GM19452 (cell line): ENCODE measurements at regions not wholly inside any gene's neighbourhood (a gene's known extent, or its start where the extent isn't known, plus 50 kb on each side); places are given as distances from the start of the nearest gene placed in this dataset.

Source experiments
- ATAC-seq: cut with Tn5 transposase; IDR thresholded peaks from one replicate; pipeline ENCODE4 v1.9.1; 2021; ENCODE audit not compliant: unreplicated experiment

DNA sequence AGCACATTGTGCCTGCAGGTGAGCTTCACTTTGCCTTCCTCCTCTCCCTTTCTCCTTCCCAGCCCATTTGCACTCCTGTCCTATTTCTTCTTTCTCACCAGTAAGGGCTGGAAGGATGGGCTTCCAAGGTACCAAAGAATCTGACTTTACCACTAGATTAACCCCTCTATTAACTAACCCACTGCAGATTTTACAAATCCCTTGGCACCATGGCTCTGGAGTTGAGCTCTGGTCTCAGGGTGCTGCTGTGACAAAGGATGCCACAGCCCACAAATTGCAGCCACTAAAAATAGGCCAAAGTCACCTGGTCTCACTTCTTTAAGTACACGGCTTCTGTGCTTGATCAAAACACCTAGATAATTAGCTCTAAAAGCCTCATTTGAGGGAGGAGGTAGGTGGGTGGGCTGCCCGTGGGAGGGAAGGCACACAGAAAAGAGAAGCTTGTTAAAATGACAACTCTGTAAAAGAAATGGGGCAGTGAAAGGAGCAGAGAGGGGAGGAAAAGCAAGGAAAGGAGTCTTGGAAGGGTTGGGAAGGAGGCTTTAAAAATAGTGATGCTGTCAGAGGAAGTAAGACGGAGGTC is 327.4 kb downstream of the DRD1 start:
- ATAC-seq, result no peak

DNA sequence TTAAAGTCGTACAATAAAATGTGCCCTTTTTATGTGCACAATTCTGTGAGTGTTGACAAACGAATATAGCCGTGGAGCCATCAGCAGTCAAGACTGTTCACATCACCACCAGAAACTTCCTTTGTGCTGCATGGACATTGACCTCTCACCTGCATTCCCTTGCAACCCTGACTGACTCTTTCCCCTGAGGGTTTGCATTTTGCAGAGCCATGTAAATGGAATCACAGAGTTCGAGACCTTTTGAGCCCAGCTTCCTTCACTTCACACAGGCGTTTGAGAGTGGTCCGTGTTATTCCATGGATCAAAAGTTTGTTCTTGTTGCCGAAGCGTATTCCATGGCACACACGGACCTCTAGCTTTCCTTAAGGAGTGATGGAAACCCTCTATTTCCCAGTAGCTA is 328.2 kb downstream of the DRD1 start:
- ATAC-seq, result no peak

DNA sequence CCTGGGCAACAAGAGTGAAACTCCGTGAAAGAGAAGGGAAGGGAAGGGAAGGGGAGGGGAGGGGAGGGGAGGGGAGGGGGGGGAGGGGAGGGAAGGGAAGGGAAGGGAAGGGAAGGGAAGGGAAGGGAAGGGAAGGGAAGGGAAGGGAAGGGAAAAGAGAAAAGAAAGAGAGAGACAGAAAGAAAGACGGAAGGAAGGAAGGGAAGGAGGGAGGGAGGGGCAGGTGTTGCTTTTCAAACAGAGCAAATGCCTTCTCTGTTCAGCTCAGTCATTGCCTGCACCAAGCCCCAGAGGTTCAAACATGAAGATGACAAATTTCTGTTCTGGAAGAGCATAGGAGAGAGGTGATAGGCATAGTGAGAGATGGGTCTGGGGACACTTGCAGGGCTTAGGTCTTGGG is 330.0 kb downstream of the DRD1 start:
- no peak for ATAC-seq

DNA sequence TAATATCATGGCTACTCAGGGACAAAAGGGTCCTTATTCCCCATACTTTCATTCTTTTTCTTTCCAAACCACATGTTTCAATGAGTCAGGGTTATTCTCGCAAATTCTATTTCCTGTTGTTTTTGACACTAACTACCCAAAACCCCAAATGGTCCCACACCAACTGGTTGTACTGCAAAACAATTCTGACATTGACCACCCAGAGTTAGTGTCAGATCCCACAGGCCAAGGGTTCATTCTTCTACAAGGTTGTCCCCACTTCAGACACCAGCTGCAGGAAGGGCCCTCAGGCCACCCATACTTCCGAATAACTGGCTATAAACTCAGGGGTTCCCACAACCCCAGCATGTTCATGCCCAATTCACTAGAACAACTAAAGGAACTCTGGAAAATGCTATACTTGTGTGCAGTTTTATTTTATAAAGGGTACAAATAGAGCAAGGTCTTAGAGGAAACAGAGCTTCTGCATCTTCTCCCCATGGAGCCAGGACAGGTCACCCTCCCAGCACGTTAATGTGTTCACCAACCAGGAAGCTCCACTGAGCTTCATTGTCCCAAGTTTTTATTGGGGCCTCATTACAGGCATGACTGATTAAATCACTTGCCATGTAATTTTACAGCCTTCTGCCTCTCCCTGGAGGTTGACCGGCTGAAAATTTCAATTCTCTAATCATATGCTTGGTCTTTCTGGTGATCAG is 334.8 kb downstream of the DRD1 start:
- ATAC-seq, result no peak

DNA sequence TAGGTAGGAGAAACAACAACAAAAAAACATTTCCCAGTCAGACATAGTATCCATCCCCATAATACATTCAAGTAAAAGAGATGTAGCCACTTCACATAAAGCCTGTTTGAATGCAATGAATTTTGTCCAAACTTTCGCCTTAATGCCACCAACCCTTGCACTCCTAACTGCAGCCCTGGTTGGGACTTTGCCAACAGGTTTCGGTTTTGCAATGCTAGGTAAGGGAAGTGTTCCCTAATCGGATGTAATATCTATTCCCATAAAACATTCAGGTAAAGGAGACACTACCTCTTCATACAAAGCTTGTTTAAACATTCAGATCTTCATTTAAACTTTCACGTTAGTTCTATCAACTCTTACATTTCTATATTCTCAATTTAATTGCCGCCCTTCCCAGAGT is 336.1 kb downstream of the DRD1 start:
- ATAC-seq, result no peak

DNA sequence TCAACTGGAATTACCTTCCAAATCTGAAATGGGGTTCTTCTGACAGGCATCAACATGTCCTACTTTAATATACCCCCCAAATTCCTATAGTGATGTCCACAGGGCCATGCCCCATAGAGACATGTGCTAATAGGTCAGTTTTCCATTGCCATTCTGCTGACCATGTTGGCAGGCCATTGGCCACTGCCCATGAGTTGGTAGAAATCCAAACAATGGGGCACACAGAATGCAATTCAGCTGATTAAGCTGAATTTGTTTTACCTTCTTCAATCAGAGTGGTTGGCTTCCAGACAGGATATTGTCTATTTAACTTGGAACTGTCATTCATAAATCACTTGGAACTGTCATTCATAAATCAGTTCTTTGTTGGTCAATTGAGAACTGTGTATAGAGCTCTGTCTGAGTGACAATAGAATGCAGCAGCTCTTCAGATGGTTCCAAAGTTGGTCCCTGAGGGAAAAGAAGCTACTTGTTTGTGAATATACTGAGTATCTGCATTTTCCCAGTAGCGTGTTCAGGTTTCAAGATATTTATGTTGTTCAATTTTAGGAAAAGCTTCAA is 336.9 kb downstream of the DRD1 start:
- no peak for ATAC-seq

DNA sequence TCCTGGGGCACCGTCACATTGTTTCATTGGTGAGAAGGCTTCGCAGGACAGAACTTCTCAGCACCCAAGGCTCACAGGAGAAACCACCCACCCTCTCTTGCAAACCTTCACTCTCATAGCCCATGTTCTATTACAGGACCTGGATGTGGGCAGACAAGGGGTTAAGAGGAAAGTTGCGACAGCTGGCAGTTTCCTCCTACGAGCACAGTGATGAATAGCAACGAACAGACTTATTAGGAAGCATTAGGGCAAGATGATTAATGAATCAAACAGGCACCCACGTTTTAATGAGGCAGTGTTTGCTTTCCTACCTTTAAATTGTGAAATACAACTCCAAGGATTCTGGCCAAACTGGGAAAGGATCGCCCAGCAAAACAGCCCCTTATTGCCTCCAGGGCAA is 339.3 kb downstream of the DRD1 start:
- no peak for ATAC-seq

DNA sequence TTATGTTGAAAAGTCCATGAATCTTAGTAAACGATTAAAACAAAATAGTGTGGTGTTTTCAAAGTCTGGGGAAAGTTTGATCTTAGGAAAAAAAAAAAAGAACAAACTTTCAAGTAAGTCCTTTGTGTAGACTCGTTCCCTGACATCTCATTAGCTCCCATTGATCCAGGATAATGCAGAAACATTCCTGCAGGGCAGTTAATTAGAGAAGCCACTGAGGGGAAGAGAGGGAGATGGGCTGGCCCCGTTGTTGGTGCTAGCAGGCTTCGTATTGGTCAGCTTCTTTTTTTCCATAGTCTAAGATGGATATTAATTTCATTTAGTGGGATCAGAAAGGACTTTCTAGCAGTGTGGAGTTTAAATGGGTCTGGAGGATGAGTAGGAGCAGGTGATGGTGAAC is 340.2 kb downstream of the DRD1 start:
- no peak for ATAC-seq

DNA sequence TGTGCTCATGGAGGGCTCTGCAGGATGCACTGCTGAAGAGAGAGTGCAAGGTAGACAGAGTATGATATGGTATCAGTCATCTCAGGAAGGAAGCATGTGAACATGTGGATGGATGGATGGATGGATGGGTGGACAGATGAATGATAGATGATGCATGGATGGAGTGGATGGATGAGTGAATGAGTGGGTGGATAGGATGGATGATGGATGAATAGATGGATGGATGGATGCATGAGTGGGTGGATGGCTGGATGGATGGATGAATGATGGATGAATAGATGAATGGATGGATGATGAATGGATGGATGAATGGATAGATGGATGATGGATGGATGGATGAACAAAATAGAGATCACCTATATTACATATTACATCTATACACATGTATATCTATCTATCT is 341.3 kb downstream of the DRD1 start:
- ATAC-seq, result no peak

DNA sequence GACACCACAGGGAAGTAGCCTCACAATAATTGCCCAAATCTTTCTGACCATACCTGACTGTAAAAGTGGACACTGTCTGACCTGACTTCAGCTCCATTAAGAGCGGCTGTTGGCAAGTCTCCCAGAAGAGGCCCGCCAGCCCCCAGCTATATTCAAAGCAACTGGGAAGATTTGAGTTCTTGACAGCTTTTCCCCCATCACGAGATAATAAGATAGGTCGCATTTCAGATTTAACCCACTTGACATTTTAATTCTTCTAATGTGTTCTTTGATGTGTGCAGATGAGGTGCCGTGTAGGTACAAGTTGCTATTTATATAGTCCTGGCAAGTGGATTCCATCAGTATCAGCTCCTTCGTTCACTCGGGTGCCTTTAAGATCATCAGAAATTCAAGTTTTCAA is 345.7 kb downstream of the DRD1 start:
- ATAC-seq, result no peak

DNA sequence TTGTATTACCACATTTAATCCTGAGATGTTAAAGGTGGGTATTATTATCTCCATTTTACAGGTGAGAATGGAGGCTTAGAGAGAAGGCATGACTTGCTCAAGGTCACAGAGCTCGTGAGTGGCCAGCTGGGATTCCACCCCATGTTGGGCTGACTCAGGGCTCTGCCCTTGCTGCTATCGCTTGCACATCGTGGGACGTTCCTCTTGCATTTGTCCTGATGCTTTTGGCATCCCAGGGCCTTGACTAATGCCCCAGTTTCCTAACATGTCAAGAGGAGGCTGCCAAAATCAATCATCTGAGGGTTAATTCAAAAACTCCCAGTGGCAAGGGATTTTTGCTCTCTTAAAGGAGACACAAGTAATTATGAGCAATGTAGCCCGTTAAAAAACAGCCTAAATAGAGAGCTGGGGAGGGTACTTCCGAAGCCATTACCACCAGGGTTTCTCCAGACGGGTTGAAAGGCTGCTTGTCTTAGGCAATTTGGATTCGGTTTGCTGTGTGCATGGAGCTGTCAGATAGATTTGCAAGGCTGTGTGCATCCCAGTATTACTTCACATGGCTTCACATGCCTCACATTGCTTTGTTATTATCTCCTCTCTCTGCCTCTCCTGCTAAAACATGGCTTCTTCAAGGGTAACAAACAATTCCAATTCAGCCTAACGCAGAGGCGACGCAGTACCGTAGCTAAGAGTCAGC is 347.4 kb downstream of the DRD1 start:
- no peak for ATAC-seq

DNA sequence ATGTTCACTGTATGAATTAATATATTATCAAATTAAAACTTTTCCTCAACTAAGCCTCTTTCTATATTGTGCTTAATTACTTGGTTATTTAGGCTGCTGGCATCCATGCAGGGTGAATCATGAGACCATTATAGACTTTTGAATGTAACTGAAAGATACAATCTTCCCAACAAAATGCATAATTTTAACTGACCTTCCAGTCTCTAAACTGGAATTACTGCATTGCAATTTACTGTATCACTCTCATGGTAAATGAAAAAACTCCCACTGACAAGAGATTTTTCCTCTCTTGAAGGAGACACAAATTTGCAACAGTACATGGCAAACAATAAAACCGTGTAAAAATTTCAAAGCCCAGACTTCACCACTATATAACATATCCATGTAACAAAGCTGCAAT is 349.5 kb downstream of the DRD1 start:
- ATAC-seq, result no peak

DNA sequence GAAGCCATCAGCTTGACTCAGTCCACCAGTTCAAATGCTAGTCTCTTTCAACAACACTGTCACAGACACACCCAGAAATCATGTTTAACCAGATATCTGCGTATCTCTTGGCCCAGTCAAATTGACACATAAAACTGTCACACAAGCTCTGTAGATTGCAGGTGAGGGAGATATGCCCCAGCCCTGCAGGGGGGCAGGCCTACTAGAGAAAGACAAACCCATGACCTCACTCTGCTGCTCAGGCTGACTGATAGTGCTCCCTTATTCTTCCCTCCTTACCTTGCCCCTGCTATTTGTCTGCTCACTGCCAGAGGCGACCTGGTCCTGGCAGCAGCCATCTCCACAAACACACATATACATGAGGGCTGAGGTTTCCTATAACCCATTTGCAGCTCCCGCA is 351.3 kb downstream of the DRD1 start:
- no peak for ATAC-seq

DNA sequence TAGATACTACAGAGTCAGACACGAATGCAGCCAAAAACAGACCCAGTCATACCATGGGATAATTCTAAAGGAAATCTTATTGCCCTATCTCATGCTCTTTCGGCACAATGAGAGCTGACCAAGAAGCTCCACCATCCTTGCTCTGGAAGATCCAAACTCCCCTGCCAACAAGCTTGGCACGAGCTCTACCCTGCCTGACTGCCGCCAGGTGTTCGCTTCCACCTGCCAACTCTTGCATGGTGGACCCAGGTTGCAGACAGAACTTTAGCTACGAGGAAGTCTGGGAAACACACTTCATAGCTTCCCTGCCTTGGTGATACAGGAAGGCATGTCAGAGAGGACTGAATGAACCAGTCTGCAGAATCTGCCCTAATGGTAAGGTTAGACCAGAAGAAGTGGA is 355.0 kb downstream of the DRD1 start:
- ATAC-seq, result no peak

DNA sequence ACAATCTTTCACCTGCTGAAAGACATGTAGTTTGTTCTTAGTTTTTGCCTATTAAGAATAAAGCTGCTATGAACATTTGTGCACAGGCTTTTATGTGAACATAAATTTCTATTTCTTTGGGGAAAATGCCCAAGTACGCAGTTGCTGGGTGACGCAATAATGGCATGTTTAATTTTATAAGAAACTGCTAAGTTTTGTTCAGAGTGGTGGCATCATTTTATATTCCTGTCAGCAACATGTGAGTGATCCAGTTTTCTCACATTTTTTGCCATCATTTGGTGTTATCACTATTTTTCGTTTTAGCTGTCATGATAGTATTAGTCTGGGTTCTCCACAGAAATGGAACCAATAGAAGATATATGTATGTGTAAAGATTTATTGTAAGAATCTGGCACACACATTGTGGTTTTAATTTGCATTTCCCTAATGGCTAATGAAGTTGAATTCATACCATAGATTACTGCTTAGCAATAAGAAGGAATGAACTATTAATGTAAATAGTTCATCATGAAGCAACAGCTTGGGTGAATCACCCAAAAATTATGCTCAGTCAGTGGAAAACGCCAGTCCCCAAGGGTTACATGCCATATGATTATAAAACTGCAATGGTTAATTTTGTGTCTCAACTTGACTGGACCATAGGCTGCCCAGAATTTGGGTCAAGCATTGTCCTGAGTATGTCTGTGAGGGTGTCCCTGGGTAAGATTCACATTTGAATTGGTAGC is 358.6 kb downstream of the MSX2 start:
- no peak for ATAC-seq

DNA sequence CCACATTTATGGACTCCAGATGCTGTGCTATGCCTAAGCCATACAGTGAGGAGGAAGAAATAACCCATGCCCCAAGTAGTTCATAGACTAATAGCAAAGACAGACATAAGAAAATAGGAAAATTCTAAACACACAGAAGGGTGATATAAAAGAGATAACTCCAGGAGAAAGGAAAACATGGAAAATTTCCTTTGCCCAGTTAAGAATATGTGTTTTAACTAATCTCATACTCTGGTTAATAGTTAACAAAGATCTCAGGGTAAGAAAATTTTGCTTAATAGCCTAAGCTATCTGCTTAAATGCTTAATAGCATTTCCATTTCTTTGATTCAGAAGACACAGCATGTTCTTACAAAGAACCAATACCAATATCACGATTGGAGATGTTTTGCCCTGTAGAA is 358.0 kb downstream of the MSX2 start:
- ATAC-seq, result no peak

DNA sequence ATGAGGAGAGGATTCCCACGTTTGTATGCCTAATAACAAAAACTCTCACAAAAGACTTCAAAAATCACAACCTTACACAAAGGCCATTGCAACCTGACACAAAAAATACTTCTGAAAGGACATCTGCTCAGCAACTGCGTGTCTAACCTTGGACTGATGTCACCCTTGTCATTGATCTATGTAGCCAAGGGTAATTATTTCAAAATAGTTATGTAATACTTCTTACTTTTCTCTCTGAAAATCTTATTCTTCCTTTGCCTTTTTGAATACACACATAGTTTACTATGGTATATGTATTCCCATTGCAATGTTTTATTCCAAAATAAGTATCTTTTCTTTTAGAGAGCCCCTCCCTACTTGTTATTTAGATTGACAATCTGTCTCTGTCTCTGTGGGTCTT is 355.3 kb downstream of the MSX2 start:
- ATAC-seq, result no peak

DNA sequence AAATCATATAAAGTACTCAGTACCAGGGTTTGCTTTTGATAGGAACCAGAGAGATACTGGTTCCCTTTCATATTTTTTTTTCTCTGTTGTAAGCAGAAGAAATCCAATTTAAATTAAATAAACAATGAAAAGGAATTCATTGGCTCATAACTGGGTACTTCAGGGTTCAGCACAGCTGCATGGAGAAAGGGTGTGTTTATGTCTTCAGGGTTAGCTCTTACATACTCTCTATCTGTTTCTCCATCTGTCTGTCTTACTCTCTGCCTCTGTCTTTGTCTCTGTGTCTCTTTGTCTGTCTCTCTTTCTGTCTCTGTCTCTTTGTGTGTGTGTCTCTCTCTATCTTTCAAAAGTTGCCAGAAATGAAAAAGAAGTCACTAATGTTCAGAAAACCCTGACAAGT is 345.9 kb downstream of the MSX2 start:
- no peak for ATAC-seq

DNA sequence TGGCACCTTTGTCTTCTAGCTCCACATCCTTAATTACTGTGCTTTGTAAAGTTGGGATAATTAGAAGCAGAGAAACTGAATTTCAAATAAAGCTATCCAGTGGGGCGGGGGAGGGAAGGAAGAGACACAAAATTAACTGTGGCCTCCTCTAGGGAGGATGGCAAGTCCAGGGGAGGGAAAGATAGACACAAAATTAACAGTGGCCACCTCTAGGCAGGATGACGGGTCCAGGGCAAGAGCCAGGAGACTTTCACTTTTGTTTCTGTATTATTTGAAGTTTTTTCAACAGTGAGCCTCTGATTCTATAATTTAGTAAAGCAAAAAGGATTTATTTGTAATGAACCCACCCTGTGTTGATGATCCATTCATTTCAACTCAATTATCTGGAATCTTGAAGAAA is 335.9 kb downstream of the MSX2 start:
- ATAC-seq, result no peak

DNA sequence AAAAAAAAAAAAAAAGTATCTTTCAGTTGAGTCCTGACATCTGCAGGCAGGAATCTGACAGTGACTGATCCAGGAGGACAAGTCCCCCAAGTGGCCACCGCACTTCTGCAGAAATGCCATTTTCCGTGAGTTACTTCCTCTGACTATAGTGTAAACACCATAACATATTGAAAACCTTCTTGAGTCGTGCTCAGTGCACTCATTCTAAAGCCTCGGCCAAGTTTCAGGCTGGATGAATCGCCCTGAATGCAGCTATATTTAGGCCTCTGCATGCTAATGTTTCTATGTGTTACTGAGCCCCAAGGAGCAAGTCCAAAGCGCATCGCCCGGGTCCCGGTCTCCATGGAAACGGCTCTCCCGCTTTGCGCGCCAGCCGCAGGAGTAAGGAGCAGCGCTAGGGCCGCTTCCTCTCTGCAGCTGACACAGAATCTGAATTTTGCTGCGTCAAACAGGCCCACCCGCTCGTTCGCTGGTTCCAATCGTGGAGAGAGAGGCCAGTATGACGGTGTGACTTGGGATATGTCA is 335.4 kb downstream of the MSX2 start:
- ATAC-seq, result no peak

DNA sequence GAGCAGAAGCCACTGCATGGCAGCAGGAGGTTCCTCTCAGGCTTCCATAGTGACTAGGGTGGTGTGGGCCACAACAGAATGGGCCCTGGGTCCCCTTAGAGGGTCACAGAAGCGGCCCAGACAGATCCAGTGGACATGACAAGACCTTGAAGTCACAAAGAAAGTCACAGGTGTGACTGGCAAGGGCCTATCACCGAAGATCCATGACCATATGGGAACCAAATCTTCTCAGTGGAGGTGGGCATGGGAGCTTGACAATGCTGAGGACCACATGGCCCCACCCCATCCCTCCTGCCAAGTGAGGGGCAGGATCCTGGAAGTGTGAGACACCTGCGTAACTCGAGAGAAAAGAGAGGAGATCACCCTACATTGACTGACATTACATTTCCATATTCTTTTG is 332.4 kb downstream of the MSX2 start:
- no peak for ATAC-seq
